ENCODE measurements at regions not wholly inside any gene's neighbourhood (a gene's known extent, or its start where the extent isn't known, plus 50 kb on each side); places are given as distances from the start of the nearest gene placed in this dataset.
A peak's percentile ranks its signal among the peaks of the same experiment; 100 is the strongest.

DNA sequence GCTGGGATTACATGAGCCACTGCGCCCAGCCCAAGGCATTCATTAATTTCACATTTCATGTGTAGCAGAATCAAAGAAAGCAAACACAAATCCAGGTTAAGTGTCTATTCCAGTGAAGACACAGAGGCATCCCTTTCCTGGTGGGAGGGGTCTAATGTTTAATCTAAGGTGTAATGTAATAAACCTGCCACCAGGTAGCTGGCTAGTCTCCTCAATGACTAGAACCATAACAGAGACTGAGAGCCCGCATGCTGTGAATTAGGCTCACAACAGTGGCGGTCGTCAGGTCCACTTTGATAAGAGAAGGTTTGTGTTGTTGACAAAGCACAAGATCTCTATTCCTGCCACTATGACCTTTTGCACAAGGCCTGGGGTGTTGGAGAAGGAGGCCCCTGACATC lies 64.2 kb upstream of the ADA2 start:
- no peaks in the 10 kb centered on the region for H3K4me1 ChIP-seq (ENCODE audit: control insufficient read depth in 2 of 3, insufficient read depth in 2 of 3, low read depth in 1 of 3, low read length in 3 of 3)
- DNase-seq = peak in 1 of 5 donors; percentile 6
- no peak overlapping the region for H3K27ac ChIP-seq (ENCODE audit: low read depth in 2 of 2, low read length in 2 of 2)
- H3K4me3 ChIP-seq (ENCODE audit: low read length in 3 of 3) = no peak overlapping the region
- no peaks in the 10 kb centered on the region for H3K9me3 ChIP-seq (ENCODE audit: control insufficient read depth in 2 of 3, insufficient read depth in 1 of 3, low read length in 3 of 3)
- H3K9ac ChIP-seq (ENCODE audit: low read length in 3 of 3) = no peak overlapping the region
- TF ChIP-seq, protein P1, sequence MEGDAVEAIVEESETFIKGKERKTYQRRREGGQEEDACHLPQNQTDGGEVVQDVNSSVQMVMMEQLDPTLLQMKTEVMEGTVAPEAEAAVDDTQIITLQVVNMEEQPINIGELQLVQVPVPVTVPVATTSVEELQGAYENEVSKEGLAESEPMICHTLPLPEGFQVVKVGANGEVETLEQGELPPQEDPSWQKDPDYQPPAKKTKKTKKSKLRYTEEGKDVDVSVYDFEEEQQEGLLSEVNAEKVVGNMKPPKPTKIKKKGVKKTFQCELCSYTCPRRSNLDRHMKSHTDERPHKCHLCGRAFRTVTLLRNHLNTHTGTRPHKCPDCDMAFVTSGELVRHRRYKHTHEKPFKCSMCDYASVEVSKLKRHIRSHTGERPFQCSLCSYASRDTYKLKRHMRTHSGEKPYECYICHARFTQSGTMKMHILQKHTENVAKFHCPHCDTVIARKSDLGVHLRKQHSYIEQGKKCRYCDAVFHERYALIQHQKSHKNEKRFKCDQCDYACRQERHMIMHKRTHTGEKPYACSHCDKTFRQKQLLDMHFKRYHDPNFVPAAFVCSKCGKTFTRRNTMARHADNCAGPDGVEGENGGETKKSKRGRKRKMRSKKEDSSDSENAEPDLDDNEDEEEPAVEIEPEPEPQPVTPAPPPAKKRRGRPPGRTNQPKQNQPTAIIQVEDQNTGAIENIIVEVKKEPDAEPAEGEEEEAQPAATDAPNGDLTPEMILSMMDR (IDR thresholded peaks at IDR 0.05; ENCODE audit: borderline replicate concordance, extremely low read depth, insufficient read depth) = no peak
- H3K36me3 ChIP-seq (ENCODE audit: control insufficient read depth in 2 of 3, insufficient read depth in 3 of 3, low read length in 3 of 3) = no peaks in the 10 kb centered on the region
- H3K27me3 ChIP-seq (ENCODE audit: control insufficient read depth, insufficient read depth, low read length) = no peaks in the 10 kb centered on the region
- FAIRE-seq = no peak
- intact Hi-C loops (cut with DNase I) = no loop called here

DNA sequence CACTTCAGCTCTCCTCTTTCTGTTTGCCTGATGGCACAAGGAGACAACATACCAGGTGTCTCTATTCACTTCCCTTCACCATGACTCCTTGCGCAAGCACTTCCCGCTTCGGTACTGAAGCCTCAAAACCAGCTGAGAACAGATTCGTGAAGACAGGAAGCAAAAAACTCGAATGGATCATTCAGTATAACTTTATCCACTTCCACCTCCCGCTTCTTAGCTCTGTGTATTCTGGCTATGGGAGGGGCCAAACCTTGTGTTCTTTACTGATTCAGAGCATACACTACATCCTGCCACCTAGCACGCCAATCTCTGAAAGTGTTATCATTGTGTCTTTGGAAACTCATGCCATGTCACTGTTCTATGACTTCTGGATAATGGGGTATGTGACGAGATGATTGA lies 62.2 kb upstream of the ADA2 start:
- FAIRE-seq (no peak), DNase-seq (no peak)
- Histone ChIP-seq H3K4me1 (ENCODE audit: control insufficient read depth in 2 of 3, insufficient read depth in 2 of 3, low read depth in 1 of 3, low read length in 3 of 3) (no peaks in the 10 kb centered on the region), H3K27ac (ENCODE audit: low read depth in 2 of 2, low read length in 2 of 2) (no peak overlapping the region), H3K9ac (ENCODE audit: low read length in 3 of 3) (no peak overlapping the region), H3K36me3 (ENCODE audit: control insufficient read depth in 2 of 3, insufficient read depth in 3 of 3, low read length in 3 of 3) (no peaks in the 10 kb centered on the region), H3K4me3 (ENCODE audit: low read length in 3 of 3) (no peak overlapping the region), H3K9me3 (ENCODE audit: control insufficient read depth in 2 of 3, insufficient read depth in 1 of 3, low read length in 3 of 3) (no peaks in the 10 kb centered on the region), H3K27me3 (ENCODE audit: control insufficient read depth, insufficient read depth, low read length) (no peaks in the 10 kb centered on the region)
- intact Hi-C loops (cut with DNase I) = no loop called here
- TF ChIP-seq, protein P1 (IDR thresholded peaks at IDR 0.05; ENCODE audit: borderline replicate concordance, extremely low read depth, insufficient read depth) = no peak

- FAIRE-seq (no peak), DNase-seq (peak in 1 of 5 donors; percentile 10)
- Histone ChIP-seq H3K4me1 (ENCODE audit: control insufficient read depth in 2 of 3, insufficient read depth in 2 of 3, low read depth in 1 of 3, low read length in 3 of 3) (no peaks in the 10 kb centered on the region), H3K27me3 (ENCODE audit: control insufficient read depth, insufficient read depth, low read length) (no peaks in the 10 kb centered on the region), H3K27ac (ENCODE audit: low read depth in 2 of 2, low read length in 2 of 2) (no peak overlapping the region), H3K9me3 (ENCODE audit: control insufficient read depth in 2 of 3, insufficient read depth in 1 of 3, low read length in 3 of 3) (no peaks in the 10 kb centered on the region), H3K36me3 (ENCODE audit: control insufficient read depth in 2 of 3, insufficient read depth in 3 of 3, low read length in 3 of 3) (no peaks in the 10 kb centered on the region), H3K4me3 (ENCODE audit: low read length in 3 of 3) (no peak overlapping the region), H3K9ac (ENCODE audit: low read length in 3 of 3) (no peak overlapping the region)
- intact Hi-C loops (cut with DNase I) = no loop called here
- TF ChIP-seq, protein P1 (IDR thresholded peaks at IDR 0.05; ENCODE audit: borderline replicate concordance, extremely low read depth, insufficient read depth) = no peak
These were observed 61.8 kb upstream of the ADA2 start for GRCh38 chr22:17281026-17281425.

DNA sequence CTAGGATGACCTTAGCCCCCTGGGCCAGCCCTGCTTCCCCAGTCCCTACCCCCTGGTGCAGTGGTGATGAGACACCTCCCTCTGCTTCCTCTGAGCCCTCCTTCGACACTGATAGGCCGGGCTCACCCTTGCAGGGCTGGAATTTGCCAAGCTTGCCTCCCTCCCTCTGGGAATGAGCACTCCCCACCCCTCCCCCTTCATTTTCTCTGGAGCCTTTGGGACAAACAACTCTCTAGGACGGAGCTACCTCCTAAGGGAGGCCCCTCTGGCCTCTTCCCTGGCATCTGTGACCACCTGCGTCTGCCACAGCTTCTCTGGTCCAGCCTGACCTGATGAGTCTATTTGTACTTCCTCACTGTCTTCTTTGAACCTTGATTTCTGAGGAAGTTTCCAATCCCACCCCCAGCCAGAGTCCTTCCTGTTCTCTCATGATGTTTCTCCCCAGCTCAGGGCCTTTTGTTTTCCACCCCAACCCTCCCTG lies 53.3 kb upstream of the ADA2 start:
- TF ChIP-seq, protein P1 (IDR thresholded peaks at IDR 0.05; ENCODE audit: borderline replicate concordance, extremely low read depth, insufficient read depth) = no peak
- DNase-seq (peak in 4 of 5 donors; percentile 46 to 74 (median 63)), FAIRE-seq (no peak)
- H3K9ac ChIP-seq (ENCODE audit: low read length in 3 of 3) = no peak overlapping the region
- intact Hi-C loops (cut with DNase I) = no loop called here
- H3K27me3 ChIP-seq (ENCODE audit: control insufficient read depth, insufficient read depth, low read length) = no peaks in the 10 kb centered on the region
- no peak overlapping the region for H3K4me3 ChIP-seq (ENCODE audit: low read length in 3 of 3)
- no peaks in the 10 kb centered on the region for H3K9me3 ChIP-seq (ENCODE audit: control insufficient read depth in 2 of 3, insufficient read depth in 1 of 3, low read length in 3 of 3)
- no peaks in the 10 kb centered on the region for H3K4me1 ChIP-seq (ENCODE audit: control insufficient read depth in 2 of 3, insufficient read depth in 2 of 3, low read depth in 1 of 3, low read length in 3 of 3)
- no peak overlapping the region for H3K27ac ChIP-seq (ENCODE audit: low read depth in 2 of 2, low read length in 2 of 2)
- no peaks in the 10 kb centered on the region for H3K36me3 ChIP-seq (ENCODE audit: control insufficient read depth in 2 of 3, insufficient read depth in 3 of 3, low read length in 3 of 3)

All from kidney (tissue), 13 donors.